Left ventricle myocardium inferior (tissue), 1 donor: ENCODE measurements at regions not wholly inside any gene's neighbourhood (a gene's known extent, or its start where the extent isn't known, plus 50 kb on each side); places are given as distances from the start of the nearest gene placed in this dataset.

Source experiments
- DNase-seq: peaks from one replicate; pipeline ENCODE4 v3.0.0-alpha.2; 2020
- H3K27ac ChIP-seq: fragments of 200-600 bp; replicated peaks from 2 replicates; pipeline ENCODE4 v1.8.0; 2021
- H3K27me3 ChIP-seq: fragments of 200-600 bp; 2 replicates; pipeline ENCODE4 v1.8.0; 2021; ENCODE audit warnings: low read depth
- H3K36me3 ChIP-seq: fragments of 200-600 bp; 2 replicates; pipeline ENCODE4 v1.8.0; 2021
- H3K4me1 ChIP-seq: fragments of 200-600 bp; 2 replicates; pipeline ENCODE4 v1.8.0; 2021
- H3K4me3 ChIP-seq: fragments of 200-600 bp; 2 replicates; pipeline ENCODE4 v1.8.0; 2021; ENCODE audit warnings: mild to moderate bottlenecking, moderate library complexity
- H3K9me3 ChIP-seq: fragments of 200-600 bp; replicated peaks from 2 replicates; pipeline ENCODE4 v1.8.0; 2021
- intact Hi-C: fragments of 100-400 bp; cut with micrococcal nuclease; formaldehyde crosslinking; loops from one replicate; pipeline ENCODE4 v1.11.0; 2022
- TF ChIP-seq, protein P1 (sequence below): fragments of 200-600 bp; IDR thresholded peaks from 2 replicates; pipeline ENCODE4 v1.8.0; 2021; ENCODE audit warnings: antibody characterized with exemption, mild to moderate bottlenecking, borderline replicate concordance
- donor health status: DM: no; HTN: yes; CAD: no; lungs with severe emphysema.

DNA sequence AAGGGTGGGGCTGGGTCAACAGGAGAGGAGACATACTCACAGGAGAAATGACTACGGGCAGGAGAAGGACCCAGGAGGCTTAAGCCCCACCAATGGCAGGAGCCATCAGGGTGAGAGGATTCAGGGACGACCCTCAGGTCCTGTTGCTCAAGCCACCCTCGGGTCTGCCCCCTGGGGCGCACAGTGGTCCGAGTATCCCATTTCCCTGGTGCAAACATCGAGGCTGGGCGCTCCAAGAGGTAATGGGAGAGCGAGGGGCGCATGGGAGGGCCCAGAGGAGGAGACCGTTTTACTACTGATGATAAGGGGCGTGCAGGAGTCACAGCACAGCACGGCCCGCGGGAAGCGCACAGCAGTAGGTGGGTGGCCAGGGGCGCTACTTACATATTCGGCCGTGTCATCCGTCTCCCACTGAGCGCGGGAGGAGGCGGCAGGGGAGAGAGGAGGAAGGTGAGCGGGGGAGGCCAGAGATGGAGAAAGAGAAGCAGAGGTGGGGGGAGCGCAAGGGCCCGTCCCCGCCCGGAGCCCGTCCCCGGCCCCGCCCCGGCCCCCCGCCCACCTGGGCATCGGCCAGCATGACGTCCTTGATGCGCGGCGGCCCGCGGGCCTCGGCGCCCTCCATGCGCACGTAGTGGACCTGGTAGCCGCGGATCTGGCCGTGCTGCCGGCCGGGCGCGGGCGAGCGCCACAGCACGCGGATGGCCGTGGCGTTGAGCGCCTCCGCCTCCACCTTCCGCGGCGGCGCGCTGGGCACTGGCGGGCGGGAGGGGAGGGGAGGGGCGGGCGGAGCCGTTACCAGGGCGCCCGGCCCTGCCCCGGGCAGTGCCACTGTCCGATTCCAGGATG lies 111.5 kb downstream of the PTPRS start:
- DNase-seq: no peak
- peak overlapping the region; percentile 37 for H3K4me3 ChIP-seq
- intact Hi-C loops: no loop called here
- H3K9me3 ChIP-seq: no peaks in the 10 kb centered on the region
- TF ChIP-seq, protein P1, sequence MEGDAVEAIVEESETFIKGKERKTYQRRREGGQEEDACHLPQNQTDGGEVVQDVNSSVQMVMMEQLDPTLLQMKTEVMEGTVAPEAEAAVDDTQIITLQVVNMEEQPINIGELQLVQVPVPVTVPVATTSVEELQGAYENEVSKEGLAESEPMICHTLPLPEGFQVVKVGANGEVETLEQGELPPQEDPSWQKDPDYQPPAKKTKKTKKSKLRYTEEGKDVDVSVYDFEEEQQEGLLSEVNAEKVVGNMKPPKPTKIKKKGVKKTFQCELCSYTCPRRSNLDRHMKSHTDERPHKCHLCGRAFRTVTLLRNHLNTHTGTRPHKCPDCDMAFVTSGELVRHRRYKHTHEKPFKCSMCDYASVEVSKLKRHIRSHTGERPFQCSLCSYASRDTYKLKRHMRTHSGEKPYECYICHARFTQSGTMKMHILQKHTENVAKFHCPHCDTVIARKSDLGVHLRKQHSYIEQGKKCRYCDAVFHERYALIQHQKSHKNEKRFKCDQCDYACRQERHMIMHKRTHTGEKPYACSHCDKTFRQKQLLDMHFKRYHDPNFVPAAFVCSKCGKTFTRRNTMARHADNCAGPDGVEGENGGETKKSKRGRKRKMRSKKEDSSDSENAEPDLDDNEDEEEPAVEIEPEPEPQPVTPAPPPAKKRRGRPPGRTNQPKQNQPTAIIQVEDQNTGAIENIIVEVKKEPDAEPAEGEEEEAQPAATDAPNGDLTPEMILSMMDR: no peak
- H3K4me1 ChIP-seq: no peaks in the 10 kb centered on the region
- H3K36me3 ChIP-seq: peaks cover 6% of the 10 kb centered on the region
- no peaks in the 10 kb centered on the region for H3K27me3 ChIP-seq
- H3K27ac ChIP-seq: no peak overlapping the region

DNA sequence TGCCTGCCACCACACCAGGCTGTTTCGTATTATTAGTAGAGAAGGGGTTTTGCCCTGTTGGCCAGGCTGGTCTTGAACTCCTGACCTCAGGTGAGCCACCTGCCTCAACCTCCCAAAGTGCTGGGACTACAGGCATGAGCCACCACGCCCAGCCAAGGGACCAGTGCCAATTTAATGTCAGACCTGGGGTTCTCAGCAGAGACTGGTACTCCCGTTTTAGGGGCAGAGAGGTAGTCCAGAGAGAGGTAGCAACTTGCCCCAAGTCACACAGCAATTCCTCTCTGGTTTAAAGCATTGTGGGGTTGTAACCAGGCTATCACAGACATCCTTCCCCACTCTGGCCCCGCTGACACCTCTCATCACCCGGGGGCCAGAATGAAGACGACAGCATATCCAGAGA lies 112.1 kb downstream of the PTPRS start:
- H3K9me3 ChIP-seq: no peaks in the 10 kb centered on the region
- peaks cover 6% of the 10 kb centered on the region for H3K36me3 ChIP-seq
- intact Hi-C loops: no loop called here
- no peak for DNase-seq
- TF ChIP-seq, protein P1: no peak
- no peaks in the 10 kb centered on the region for H3K27me3 ChIP-seq
- no peak overlapping the region for H3K27ac ChIP-seq
- H3K4me3 ChIP-seq: no peak overlapping the region
- no peaks in the 10 kb centered on the region for H3K4me1 ChIP-seq

DNA sequence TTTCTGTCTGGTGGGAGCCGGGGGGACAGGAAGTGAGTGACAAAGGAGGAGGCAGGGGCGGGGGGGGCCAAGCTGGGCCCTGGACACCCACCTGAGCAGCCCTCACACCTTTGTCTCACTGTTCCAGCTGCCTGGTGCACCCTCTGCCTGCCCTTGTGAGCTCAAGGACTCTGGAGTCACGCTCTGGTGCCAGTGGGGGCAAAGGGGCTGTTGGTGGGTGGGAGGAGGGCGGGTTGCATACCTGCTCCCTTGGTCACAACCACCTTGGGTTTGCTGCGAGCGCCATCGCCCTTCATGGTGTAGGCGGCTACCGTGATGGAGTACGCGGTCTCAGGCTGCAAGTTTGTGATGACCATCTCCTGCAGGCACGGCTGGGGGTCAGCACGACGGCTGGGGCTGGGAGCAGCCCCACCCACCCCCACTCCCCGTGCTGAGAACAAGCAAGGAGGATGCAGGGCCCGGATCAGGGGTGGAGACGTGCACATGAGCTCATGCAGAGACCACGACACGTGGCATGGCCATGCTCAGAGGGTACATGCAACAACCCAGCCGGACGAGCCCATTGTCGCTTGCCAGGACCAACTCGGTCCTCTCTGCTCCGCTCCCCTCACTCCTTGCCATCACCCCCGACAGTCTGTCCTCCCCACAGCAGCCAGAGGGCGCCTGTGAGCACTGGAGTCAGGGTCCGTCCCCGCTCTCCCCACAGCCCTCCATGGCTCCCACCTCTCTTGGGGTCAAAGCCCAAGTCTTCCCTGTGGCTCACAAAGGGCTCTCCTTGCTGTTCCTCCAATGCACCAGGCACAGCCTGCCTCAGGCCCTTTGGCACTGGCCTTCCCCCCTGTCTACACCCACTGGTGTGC lies 114.9 kb downstream of the PTPRS start:
- H3K36me3 ChIP-seq: peaks cover 22% of the 10 kb centered on the region
- H3K9me3 ChIP-seq: no peaks in the 10 kb centered on the region
- H3K4me1 ChIP-seq: no peaks in the 10 kb centered on the region
- DNase-seq: no peak
- intact Hi-C loops: no loop called here
- no peak overlapping the region for H3K27ac ChIP-seq
- TF ChIP-seq, protein P1: peak; percentile 49
- no peak overlapping the region for H3K4me3 ChIP-seq
- H3K27me3 ChIP-seq: no peaks in the 10 kb centered on the region

DNA sequence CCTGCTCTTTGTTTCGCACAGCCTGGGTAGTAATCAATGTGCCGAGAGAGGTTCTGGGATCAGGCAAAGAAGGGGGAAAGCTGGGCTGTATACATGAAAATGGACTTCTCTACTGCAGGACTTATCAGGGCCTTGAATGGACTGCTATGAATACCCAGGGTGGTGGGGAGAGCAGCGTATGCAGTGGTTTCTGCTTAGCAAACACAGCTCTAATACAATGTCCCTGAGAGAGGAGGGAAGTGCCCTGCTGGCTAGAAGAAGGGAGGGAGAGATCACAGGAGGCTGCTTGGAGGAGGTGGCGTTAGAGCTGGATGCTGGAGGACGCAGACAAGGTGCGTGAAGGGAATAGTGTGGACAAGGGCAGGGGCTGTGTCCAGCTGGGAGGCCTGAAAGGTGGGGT lies 116.1 kb downstream of the PTPRS start:
- Histone ChIP-seq H3K9me3 (no peaks in the 10 kb centered on the region), H3K4me1 (no peaks in the 10 kb centered on the region), H3K36me3 (peaks cover 34% of the 10 kb centered on the region), H3K27ac (no peak overlapping the region), H3K27me3 (no peaks in the 10 kb centered on the region), H3K4me3 (no peak overlapping the region)
- TF ChIP-seq, protein P1: no peak
- intact Hi-C loops: no loop called here
- no peak for DNase-seq

DNA sequence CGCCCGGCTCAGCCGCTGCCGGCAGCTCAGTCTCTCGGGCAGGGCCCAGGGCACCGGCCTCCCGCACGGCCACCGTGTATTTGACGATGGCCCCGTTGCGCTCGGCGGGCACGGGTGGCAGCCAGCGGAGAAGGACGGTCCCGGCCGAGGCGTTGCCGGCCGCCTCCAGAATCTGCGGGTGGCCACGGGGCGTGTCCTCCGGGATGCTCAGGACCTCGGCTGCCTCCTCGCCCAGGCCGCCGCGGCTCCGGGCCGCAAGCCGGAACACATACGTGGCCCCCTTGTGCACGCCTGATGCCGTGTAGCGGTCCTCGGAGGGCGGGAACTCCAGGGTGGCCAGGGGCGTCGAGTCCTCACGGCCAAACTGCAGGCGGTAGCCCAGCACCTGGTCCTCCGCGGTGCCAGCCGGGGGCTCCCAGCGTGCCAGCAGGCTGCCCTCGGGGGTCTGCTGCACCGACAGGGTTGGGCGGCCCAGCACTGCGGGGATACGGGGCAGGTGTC lies 117.7 kb downstream of the PTPRS start:
- Histone ChIP-seq H3K27me3 (no peaks in the 10 kb centered on the region), H3K36me3 (peaks cover 51% of the 10 kb centered on the region), H3K9me3 (no peaks in the 10 kb centered on the region), H3K4me1 (no peaks in the 10 kb centered on the region), H3K4me3 (no peak overlapping the region), H3K27ac (no peak overlapping the region)
- TF ChIP-seq, protein P1: no peak
- no peak for DNase-seq
- intact Hi-C loops: no loop called here
